ENCODE measurements at regions not wholly inside any gene's neighbourhood (a gene's known extent, or its start where the extent isn't known, plus 50 kb on each side); places are given as distances from the start of the nearest gene placed in this dataset.

DNA sequence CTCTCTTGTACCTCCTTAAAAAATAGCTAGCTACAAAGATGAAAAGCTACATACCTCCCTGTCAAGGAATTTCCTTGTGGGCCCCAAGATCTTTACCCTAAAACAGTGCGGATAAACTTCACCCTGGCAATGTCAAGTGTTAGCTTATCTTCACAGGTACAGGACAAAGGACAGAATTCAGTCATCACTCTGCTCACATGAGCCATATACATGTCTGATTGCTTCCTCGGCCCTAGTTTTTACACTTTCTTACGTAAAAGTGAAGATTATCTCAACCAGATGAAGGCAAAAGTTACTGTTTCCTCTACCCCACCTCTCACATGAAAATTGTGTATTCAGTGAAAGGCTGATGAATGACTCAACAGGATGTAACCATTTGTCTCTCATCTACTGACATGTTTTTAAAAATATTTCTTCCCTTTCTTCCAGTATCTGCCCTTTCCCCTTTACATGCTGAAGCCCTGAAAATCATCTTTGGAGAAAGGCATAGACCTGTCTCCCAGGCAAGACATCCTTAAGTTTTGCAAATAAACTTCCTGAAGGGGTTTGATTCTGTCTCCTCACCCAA is 890.1 kb downstream of the GALC start:
- H3K9me3 ChIP-seq (ENCODE audit: control insufficient read depth in 4 of 4, low read length in 3 of 4), result no peaks in the 10 kb centered on the region
- no peaks in the 10 kb centered on the region for H3K4me1 ChIP-seq (ENCODE audit: control insufficient read depth in 4 of 4, insufficient read depth in 4 of 4, low read length in 3 of 4)
- no peak for DNase-seq (ENCODE audit: low spot score)
- H3K9ac ChIP-seq (ENCODE audit: low read depth in 1 of 2, low read length in 2 of 2), result no peak overlapping the region
- 55% methylated on average over 3 of the region's 3 CpGs for WGBS
- TF ChIP-seq NR2F2 (IDR thresholded peaks at IDR 0.05), result no peak
- no peak for TF ChIP-seq FOXA2 (IDR thresholded peaks at IDR 0.05)
- TF ChIP-seq, protein P1, sequence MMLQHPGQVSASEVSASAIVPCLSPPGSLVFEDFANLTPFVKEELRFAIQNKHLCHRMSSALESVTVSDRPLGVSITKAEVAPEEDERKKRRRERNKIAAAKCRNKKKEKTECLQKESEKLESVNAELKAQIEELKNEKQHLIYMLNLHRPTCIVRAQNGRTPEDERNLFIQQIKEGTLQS (IDR thresholded peaks at IDR 0.05), result no peak
- TF ChIP-seq JUND (IDR thresholded peaks at IDR 0.05), result no peak
- TF ChIP-seq, protein P2, sequence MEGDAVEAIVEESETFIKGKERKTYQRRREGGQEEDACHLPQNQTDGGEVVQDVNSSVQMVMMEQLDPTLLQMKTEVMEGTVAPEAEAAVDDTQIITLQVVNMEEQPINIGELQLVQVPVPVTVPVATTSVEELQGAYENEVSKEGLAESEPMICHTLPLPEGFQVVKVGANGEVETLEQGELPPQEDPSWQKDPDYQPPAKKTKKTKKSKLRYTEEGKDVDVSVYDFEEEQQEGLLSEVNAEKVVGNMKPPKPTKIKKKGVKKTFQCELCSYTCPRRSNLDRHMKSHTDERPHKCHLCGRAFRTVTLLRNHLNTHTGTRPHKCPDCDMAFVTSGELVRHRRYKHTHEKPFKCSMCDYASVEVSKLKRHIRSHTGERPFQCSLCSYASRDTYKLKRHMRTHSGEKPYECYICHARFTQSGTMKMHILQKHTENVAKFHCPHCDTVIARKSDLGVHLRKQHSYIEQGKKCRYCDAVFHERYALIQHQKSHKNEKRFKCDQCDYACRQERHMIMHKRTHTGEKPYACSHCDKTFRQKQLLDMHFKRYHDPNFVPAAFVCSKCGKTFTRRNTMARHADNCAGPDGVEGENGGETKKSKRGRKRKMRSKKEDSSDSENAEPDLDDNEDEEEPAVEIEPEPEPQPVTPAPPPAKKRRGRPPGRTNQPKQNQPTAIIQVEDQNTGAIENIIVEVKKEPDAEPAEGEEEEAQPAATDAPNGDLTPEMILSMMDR (IDR thresholded peaks at IDR 0.05; ENCODE audit: low read depth, low read length, missing input control), result no peak
- no peak for TF ChIP-seq GABPA (IDR thresholded peaks at IDR 0.05 in 1 of 2, conservative IDR thresholded peaks at IDR 0.05 in 1 of 2)
- TF ChIP-seq, protein P3, sequence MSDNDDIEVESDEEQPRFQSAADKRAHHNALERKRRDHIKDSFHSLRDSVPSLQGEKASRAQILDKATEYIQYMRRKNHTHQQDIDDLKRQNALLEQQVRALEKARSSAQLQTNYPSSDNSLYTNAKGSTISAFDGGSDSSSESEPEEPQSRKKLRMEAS (IDR thresholded peaks at IDR 0.05), result no peak
- TF ChIP-seq, protein P4, sequence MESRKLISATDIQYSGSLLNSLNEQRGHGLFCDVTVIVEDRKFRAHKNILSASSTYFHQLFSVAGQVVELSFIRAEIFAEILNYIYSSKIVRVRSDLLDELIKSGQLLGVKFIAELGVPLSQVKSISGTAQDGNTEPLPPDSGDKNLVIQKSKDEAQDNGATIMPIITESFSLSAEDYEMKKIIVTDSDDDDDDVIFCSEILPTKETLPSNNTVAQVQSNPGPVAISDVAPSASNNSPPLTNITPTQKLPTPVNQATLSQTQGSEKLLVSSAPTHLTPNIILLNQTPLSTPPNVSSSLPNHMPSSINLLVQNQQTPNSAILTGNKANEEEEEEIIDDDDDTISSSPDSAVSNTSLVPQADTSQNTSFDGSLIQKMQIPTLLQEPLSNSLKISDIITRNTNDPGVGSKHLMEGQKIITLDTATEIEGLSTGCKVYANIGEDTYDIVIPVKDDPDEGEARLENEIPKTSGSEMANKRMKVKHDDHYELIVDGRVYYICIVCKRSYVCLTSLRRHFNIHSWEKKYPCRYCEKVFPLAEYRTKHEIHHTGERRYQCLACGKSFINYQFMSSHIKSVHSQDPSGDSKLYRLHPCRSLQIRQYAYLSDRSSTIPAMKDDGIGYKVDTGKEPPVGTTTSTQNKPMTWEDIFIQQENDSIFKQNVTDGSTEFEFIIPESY (IDR thresholded peaks at IDR 0.05), result no peak
- no peak for TF ChIP-seq YY1 (IDR thresholded peaks at IDR 0.05)
- TF ChIP-seq RAD21 (IDR thresholded peaks at IDR 0.05), result no peak
- no peak for TF ChIP-seq HNF4A (conservative IDR thresholded peaks at IDR 0.05)
- no peak for TF ChIP-seq EGR1 (IDR thresholded peaks at IDR 0.05; ENCODE audit: low read depth in 2 of 2)
- TF ChIP-seq RXRA (IDR thresholded peaks at IDR 0.05), result no peak
- no peak for TF ChIP-seq TAF1 (conservative IDR thresholded peaks at IDR 0.05)
- no peak for TF ChIP-seq SP1 (IDR thresholded peaks at IDR 0.05)
- TF ChIP-seq FOXA1 (IDR thresholded peaks at IDR 0.05), result no peak
- TF ChIP-seq HNF4G (IDR thresholded peaks at IDR 0.05), result no peak
- TF ChIP-seq, protein P5, sequence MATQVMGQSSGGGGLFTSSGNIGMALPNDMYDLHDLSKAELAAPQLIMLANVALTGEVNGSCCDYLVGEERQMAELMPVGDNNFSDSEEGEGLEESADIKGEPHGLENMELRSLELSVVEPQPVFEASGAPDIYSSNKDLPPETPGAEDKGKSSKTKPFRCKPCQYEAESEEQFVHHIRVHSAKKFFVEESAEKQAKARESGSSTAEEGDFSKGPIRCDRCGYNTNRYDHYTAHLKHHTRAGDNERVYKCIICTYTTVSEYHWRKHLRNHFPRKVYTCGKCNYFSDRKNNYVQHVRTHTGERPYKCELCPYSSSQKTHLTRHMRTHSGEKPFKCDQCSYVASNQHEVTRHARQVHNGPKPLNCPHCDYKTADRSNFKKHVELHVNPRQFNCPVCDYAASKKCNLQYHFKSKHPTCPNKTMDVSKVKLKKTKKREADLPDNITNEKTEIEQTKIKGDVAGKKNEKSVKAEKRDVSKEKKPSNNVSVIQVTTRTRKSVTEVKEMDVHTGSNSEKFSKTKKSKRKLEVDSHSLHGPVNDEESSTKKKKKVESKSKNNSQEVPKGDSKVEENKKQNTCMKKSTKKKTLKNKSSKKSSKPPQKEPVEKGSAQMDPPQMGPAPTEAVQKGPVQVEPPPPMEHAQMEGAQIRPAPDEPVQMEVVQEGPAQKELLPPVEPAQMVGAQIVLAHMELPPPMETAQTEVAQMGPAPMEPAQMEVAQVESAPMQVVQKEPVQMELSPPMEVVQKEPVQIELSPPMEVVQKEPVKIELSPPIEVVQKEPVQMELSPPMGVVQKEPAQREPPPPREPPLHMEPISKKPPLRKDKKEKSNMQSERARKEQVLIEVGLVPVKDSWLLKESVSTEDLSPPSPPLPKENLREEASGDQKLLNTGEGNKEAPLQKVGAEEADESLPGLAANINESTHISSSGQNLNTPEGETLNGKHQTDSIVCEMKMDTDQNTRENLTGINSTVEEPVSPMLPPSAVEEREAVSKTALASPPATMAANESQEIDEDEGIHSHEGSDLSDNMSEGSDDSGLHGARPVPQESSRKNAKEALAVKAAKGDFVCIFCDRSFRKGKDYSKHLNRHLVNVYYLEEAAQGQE (IDR thresholded peaks at IDR 0.05), result no peak
- H3K27ac ChIP-seq (ENCODE audit: low read depth in 1 of 2, low read length in 2 of 2), result no peak overlapping the region
- H3K36me3 ChIP-seq (ENCODE audit: control insufficient read depth in 4 of 4, insufficient read depth in 3 of 4, low read depth in 1 of 4, low read length in 3 of 4), result no peaks in the 10 kb centered on the region
- H3K27me3 ChIP-seq (ENCODE audit: control insufficient read depth in 4 of 4, insufficient read depth in 4 of 4, low read length in 3 of 4), result no peaks in the 10 kb centered on the region
- no peak overlapping the region for H3K4me3 ChIP-seq (ENCODE audit: low read depth in 1 of 3, low read length in 3 of 3)
